ENCODE measurements at regions not wholly inside any gene's neighbourhood (a gene's known extent, or its start where the extent isn't known, plus 50 kb on each side); places are given as distances from the start of the nearest gene placed in this dataset.

DNA sequence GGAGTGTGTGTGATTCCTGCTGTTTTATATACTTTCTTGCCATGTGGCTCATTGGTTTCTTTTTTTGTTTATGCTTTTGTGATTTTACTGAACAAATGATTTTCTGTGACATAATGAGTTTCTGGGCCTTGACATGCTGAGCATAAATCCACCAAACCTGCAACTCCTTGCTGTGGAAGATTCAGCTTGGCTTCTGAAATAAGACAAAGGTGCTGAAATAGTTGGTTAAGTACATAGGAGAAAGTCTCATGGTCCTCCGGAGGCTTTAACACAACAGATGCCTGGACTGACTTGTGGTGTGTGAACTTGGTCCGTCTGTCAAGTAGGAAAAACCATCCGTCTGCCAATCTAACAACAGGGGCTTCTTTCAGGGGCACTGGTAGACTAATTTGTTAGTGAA lies 315.3 kb upstream of the CXCR4 start:
- Histone ChIP-seq H3K4me1 (ENCODE audit: control insufficient read depth, insufficient read depth, low read length) (no peaks in the 10 kb centered on the region), H3K27ac (ENCODE audit: low read length) (no peak overlapping the region), H3K4me3 (ENCODE audit: low read length) (no peak overlapping the region), H3K9me3 (ENCODE audit: control insufficient read depth, low read length) (no peaks in the 10 kb centered on the region), H3K27me3 (ENCODE audit: control insufficient read depth, insufficient read depth) (no peaks in the 10 kb centered on the region)
- WGBS = 83% methylated on average over 3 of the region's 3 CpGs
- intact Hi-C loops (cut with DNase I) = no loop called here
- ATAC-seq (no peak), DNase-seq (no peak)

DNA sequence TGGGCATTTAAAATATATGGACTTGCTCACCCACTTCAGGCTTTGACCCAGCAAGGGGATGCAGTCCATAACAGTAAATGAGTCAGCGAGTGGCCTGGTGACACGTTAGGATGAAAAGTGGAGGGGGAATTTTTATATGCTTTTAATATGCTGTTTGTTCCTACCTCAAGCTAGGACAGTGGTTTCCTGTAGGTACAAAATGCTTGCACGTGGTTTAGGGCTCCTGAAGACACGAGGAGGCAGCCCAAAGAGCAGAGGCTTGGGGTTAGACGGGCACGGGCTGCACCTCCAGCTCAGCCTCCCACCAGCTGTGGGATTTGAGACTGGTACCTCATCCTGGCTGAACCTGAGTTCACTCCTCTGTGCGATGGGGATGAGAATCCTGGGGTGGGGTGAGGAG lies 306.2 kb upstream of the CXCR4 start:
- Histone ChIP-seq H3K27me3 (ENCODE audit: control insufficient read depth, insufficient read depth) (peaks cover 3% of the 10 kb centered on the region), H3K27ac (ENCODE audit: low read length) (no peak overlapping the region), H3K9me3 (ENCODE audit: control insufficient read depth, low read length) (no peaks in the 10 kb centered on the region), H3K4me3 (ENCODE audit: low read length) (no peak overlapping the region), H3K4me1 (ENCODE audit: control insufficient read depth, insufficient read depth, low read length) (no peaks in the 10 kb centered on the region)
- no peak for ATAC-seq
- intact Hi-C loops (cut with DNase I) = loop anchor here in 3 of 4 donors (5.0 to 10.0 kb wide), 3 partner anchors 311 to 1413 kb away; no protein-coding TSS in a partner anchor
- DNase-seq = no peak
- WGBS = 60% methylated on average over 7 of the region's 7 CpGs

DNA sequence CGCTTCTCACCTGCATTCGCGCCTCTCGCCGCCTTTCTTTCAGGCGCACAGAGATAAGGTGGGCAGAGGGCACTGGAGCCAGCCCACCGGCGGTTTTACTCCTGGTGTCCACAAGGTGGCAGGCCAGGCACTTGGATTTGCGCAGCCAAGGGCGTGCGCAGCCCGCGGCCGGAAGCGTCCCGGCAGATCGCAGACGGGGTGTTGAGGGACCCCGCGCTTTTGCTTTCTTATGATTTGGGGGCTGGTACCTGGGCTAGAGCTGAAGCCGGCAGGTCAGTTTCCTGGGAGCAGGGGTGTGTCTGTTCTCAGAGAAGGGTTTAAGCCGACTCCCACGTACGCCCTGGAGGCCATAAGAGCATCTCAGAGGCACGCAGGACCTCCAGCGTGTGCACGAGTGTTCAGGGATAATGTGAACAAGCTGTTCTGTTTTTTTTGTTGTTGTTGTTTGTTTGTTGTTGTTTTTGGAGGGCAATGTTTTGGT lies 305.6 kb upstream of the CXCR4 start:
- intact Hi-C loops (cut with DNase I) = loop anchor here in 3 of 4 donors (5.0 to 10.0 kb wide), 3 partner anchors 311 to 1414 kb away; no protein-coding TSS in a partner anchor
- Histone ChIP-seq H3K4me1 (ENCODE audit: control insufficient read depth, insufficient read depth, low read length) (no peaks in the 10 kb centered on the region), H3K4me3 (ENCODE audit: low read length) (peak overlapping the region; percentile 52), H3K9me3 (ENCODE audit: control insufficient read depth, low read length) (no peaks in the 10 kb centered on the region), H3K27me3 (ENCODE audit: control insufficient read depth, insufficient read depth) (peaks cover 3% of the 10 kb centered on the region), H3K27ac (ENCODE audit: low read length) (no peak overlapping the region)
- ATAC-seq (peak; percentile 94), DNase-seq (peak; percentile 62 to 85 (median 85))
- WGBS = 2% methylated on average over 27 of the region's 27 CpGs

- intact Hi-C loops (cut with DNase I) = loop anchor here in 3 of 4 donors (5.0 to 10.0 kb wide), 3 partner anchors 312 to 1415 kb away; no protein-coding TSS in a partner anchor
- no peak for ATAC-seq
- whole genome bisulfite sequencing = 68% methylated on average over 2 of the region's 2 CpGs
Measured at GRCh38 chr2:136422512-136422911, 304.6 kb upstream of the CXCR4 start.

GRCh38 chr2:136420346-136420745 lies 302.4 kb upstream of the CXCR4 start:
- intact Hi-C loops (cut with DNase I) = loop anchor here in 3 of 4 donors (5.0 to 10.0 kb wide), 3 partner anchors 314 to 1417 kb away; no protein-coding TSS in a partner anchor
- Histone ChIP-seq H3K27ac (ENCODE audit: low read length) (no peak overlapping the region), H3K9me3 (ENCODE audit: control insufficient read depth, low read length) (no peaks in the 10 kb centered on the region), H3K4me1 (ENCODE audit: control insufficient read depth, insufficient read depth, low read length) (no peaks in the 10 kb centered on the region), H3K4me3 (ENCODE audit: low read length) (no peak overlapping the region), H3K27me3 (ENCODE audit: control insufficient read depth, insufficient read depth) (peaks cover 3% of the 10 kb centered on the region)
- no peak for DNase-seq
- ATAC-seq = no peak
- 62% methylated on average over 6 of the region's 6 CpGs for WGBS

More at GRCh38 chr2:136422512-136422911, 304.6 kb upstream of the CXCR4 start:
- Histone ChIP-seq H3K27ac (ENCODE audit: low read length) (no peak overlapping the region), H3K4me1 (ENCODE audit: control insufficient read depth, insufficient read depth, low read length) (no peaks in the 10 kb centered on the region), H3K9me3 (ENCODE audit: control insufficient read depth, low read length) (no peaks in the 10 kb centered on the region), H3K4me3 (ENCODE audit: low read length) (no peak overlapping the region), H3K27me3 (ENCODE audit: control insufficient read depth, insufficient read depth) (peaks cover 3% of the 10 kb centered on the region)
- no peak for DNase-seq

DNA sequence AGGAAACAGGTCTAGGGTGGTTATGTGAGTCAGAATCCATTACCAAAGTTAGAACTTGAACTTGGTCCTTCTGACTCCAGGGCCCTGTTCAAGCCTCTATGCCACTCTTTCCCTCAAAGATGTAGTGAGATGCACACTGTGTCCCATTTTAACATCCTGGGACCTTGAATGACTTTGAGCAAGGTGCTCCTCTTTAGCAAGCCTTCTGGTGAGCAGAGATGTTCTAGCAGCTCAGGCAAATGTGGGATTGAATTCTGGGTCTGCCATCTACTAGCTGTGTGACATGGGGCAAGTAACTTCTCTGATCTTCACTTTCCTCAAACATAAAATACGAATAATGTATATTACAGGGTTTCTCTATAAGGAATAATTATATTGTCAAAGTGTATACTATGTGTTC lies 294.0 kb upstream of the CXCR4 start:
- DNase-seq (no peak), ATAC-seq (no peak)
- H3K4me3 ChIP-seq (ENCODE audit: low read length) = no peak overlapping the region
- no peak overlapping the region for H3K27ac ChIP-seq (ENCODE audit: low read length)
- no peaks in the 10 kb centered on the region for H3K4me1 ChIP-seq (ENCODE audit: control insufficient read depth, insufficient read depth, low read length)
- intact Hi-C loops (cut with DNase I) = no loop called here
- 82% methylated on average over 1 of the region's 1 CpG for WGBS
- H3K9me3 ChIP-seq (ENCODE audit: control insufficient read depth, low read length) = no peaks in the 10 kb centered on the region
- H3K27me3 ChIP-seq (ENCODE audit: control insufficient read depth, insufficient read depth) = no peaks in the 10 kb centered on the region

DNA sequence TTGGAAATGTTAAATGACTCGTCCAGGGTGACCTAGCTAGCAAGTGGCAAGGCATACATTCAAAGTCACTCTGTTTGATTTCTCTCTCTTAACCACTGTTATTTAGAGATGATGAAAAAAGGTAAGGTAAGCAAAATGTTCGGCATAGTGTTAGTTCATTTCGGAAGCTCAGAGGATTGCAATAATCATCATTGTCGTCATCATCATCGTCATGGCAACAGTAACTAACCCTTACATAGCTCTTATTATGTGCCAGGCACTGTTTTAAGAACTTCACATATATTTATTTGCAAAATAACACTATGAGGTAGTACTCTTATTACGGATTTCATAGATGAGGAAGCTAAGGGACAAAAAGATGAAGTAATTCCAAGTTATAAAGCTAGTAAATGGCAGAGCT lies 292.7 kb upstream of the CXCR4 start:
- no peaks in the 10 kb centered on the region for H3K4me1 ChIP-seq (ENCODE audit: control insufficient read depth, insufficient read depth, low read length)
- intact Hi-C loops (cut with DNase I) = no loop called here
- ATAC-seq (no peak), DNase-seq (no peak)
- H3K4me3 ChIP-seq (ENCODE audit: low read length) = no peak overlapping the region
- no peaks in the 10 kb centered on the region for H3K9me3 ChIP-seq (ENCODE audit: control insufficient read depth, low read length)
- no peaks in the 10 kb centered on the region for H3K27me3 ChIP-seq (ENCODE audit: control insufficient read depth, insufficient read depth)
- WGBS = 82% methylated on average over 6 of the region's 6 CpGs
- no peak overlapping the region for H3K27ac ChIP-seq (ENCODE audit: low read length)

- H3K4me3 ChIP-seq (ENCODE audit: low read length) = no peak overlapping the region
- no peaks in the 10 kb centered on the region for H3K27me3 ChIP-seq (ENCODE audit: control insufficient read depth, insufficient read depth)
- intact Hi-C loops (cut with DNase I) = no loop called here
- ATAC-seq = no peak
- no peaks in the 10 kb centered on the region for H3K9me3 ChIP-seq (ENCODE audit: control insufficient read depth, low read length)
- WGBS = 83% methylated on average over 3 of the region's 3 CpGs
- DNase-seq = no peak
- no peaks in the 10 kb centered on the region for H3K4me1 ChIP-seq (ENCODE audit: control insufficient read depth, insufficient read depth, low read length)
- no peak overlapping the region for H3K27ac ChIP-seq (ENCODE audit: low read length)
Measured at GRCh38 chr2:136408795-136409194, 290.8 kb upstream of the CXCR4 start.

GRCh38 chr2:136407952-136408318 lies 290.0 kb upstream of the CXCR4 start:
- Histone ChIP-seq H3K9me3 (ENCODE audit: control insufficient read depth, low read length) (no peaks in the 10 kb centered on the region), H3K4me1 (ENCODE audit: control insufficient read depth, insufficient read depth, low read length) (no peaks in the 10 kb centered on the region), H3K27ac (ENCODE audit: low read length) (no peak overlapping the region), H3K4me3 (ENCODE audit: low read length) (no peak overlapping the region), H3K27me3 (ENCODE audit: control insufficient read depth, insufficient read depth) (no peaks in the 10 kb centered on the region)
- 68% methylated on average over 8 of the region's 8 CpGs for WGBS
- DNase-seq = no peak
- intact Hi-C loops (cut with DNase I) = no loop called here
- no peak for ATAC-seq

- ATAC-seq = no peak
- no peak for DNase-seq
- 46% methylated on average over 8 of the region's 8 CpGs for WGBS
- no peak overlapping the region for H3K4me3 ChIP-seq (ENCODE audit: low read length)
- H3K4me1 ChIP-seq (ENCODE audit: control insufficient read depth, insufficient read depth, low read length) = no peaks in the 10 kb centered on the region
- no peak overlapping the region for H3K27ac ChIP-seq (ENCODE audit: low read length)
- no peaks in the 10 kb centered on the region for H3K9me3 ChIP-seq (ENCODE audit: control insufficient read depth, low read length)
- intact Hi-C loops (cut with DNase I) = no loop called here
- no peaks in the 10 kb centered on the region for H3K27me3 ChIP-seq (ENCODE audit: control insufficient read depth, insufficient read depth)
Measured at GRCh38 chr2:136407117-136407951, 289.4 kb upstream of the CXCR4 start.

- no peak overlapping the region for H3K27ac ChIP-seq (ENCODE audit: low read length)
- no peak overlapping the region for H3K4me3 ChIP-seq (ENCODE audit: low read length)
- intact Hi-C loops (cut with DNase I) = no loop called here
- no peaks in the 10 kb centered on the region for H3K4me1 ChIP-seq (ENCODE audit: control insufficient read depth, insufficient read depth, low read length)
- H3K27me3 ChIP-seq (ENCODE audit: control insufficient read depth, insufficient read depth) = no peaks in the 10 kb centered on the region
- H3K9me3 ChIP-seq (ENCODE audit: control insufficient read depth, low read length) = no peaks in the 10 kb centered on the region
- DNase-seq (no peak), ATAC-seq (no peak)
- WGBS = 90% methylated on average over 4 of the region's 4 CpGs
Measured at GRCh38 chr2:136404925-136405324, 287.0 kb upstream of the CXCR4 start.

Measured in right cardiac atrium (tissue), 5 donors.